GM12872 (cell line): ENCODE measurements at regions not wholly inside any gene's neighbourhood (a gene's known extent, or its start where the extent isn't known, plus 50 kb on each side); places are given as distances from the start of the nearest gene placed in this dataset.

Experiments
- CTCF ChIP-seq: IDR thresholded peaks from 3 replicates; pipeline ENCODE4 v1.5.1; 2011; ENCODE audit warnings: low read depth, mild to moderate bottlenecking, low read length, moderate library complexity; ENCODE audit not compliant: insufficient read depth

GRCh38 chr2:82239176-82239575 is 1934.6 kb upstream of the LRRTM1 start:
- no peak for TF ChIP-seq CTCF

GRCh38 chr2:82237994-82238662 is 1933.6 kb upstream of the LRRTM1 start:
- no peak for TF ChIP-seq CTCF

GRCh38 chr2:82234283-82234874 is 1929.8 kb upstream of the LRRTM1 start:
- TF ChIP-seq CTCF: no peak

- no peak for TF ChIP-seq CTCF
Observed at GRCh38 chr2:82233806-82234205, 1929.3 kb upstream of the LRRTM1 start.

- TF ChIP-seq CTCF: no peak
Observed at GRCh38 chr2:82230406-82230805, 1925.9 kb upstream of the LRRTM1 start.

GRCh38 chr2:82226441-82226840 is 1921.9 kb upstream of the LRRTM1 start:
- TF ChIP-seq CTCF: no peak

- no peak for TF ChIP-seq CTCF
Observed at GRCh38 chr2:82224301-82224940, 1919.9 kb upstream of the LRRTM1 start.
